Activated T-helper 2 cell treated with anti-CD3 and anti-CD28 coated beads, Interferon-gamma antibody, Interleukin-2, Interleukin-4, amounts not matched to agents 10 μg/mL and 5 μg/mL and 100 μg/mL, durations not matched to agents 14 hours and 24 hours and 36 hours (primary cell): ENCODE measurements at regions not wholly inside any gene's neighbourhood (a gene's known extent, or its start where the extent isn't known, plus 50 kb on each side); places are given as distances from the start of the nearest gene placed in this dataset.

Source experiments
- DNase-seq: peaks from one replicate; pipeline ENCODE4 v3.0.0; 2021; ENCODE audit warnings: low spot score
- H3K27ac Mint-ChIP-seq: one replicate; pipeline ENCODE4 v1.8.0; 2021; ENCODE audit warnings: mixed read lengths
- H3K27me3 Mint-ChIP-seq: one replicate; pipeline ENCODE4 v1.8.0; 2021; ENCODE audit warnings: low read depth, mixed read lengths
- H3K36me3 Mint-ChIP-seq: one replicate; pipeline ENCODE4 v1.8.0; 2021; ENCODE audit warnings: low read depth, mixed read lengths
- H3K4me1 Mint-ChIP-seq: one replicate; pipeline ENCODE4 v1.8.0; 2021; ENCODE audit warnings: low read depth, mixed read lengths
- H3K4me3 Mint-ChIP-seq: one replicate; pipeline ENCODE4 v1.8.0; 2021; ENCODE audit warnings: low read depth, mild to moderate bottlenecking, moderate library complexity, mixed read lengths
- H3K9me3 Mint-ChIP-seq: one replicate; pipeline ENCODE4 v1.8.0; 2021; ENCODE audit warnings: mixed read lengths
- intact Hi-C: fragments of 100-400 bp; cut with micrococcal nuclease; formaldehyde crosslinking; loops from one replicate; pipeline ENCODE4 v1.15.1; 2023

- Mint-ChIP-seq H3K4me1 (no peaks in the 10 kb centered on the region), H3K36me3 (no peaks in the 10 kb centered on the region), H3K27me3 (no peaks in the 10 kb centered on the region)
Measured at GRCh38 chr2:198596985-198597384, 792.6 kb downstream of the PLCL1 start.

GRCh38 chr2:198595721-198596120 lies 791.3 kb downstream of the PLCL1 start:
- no peak for DNase-seq
- intact Hi-C loops: no loop called here
- H3K9me3 Mint-ChIP-seq: no peaks in the 10 kb centered on the region
- no peak overlapping the region for H3K4me3 Mint-ChIP-seq
- H3K27ac Mint-ChIP-seq: no peak overlapping the region
- no peaks in the 10 kb centered on the region for H3K36me3 Mint-ChIP-seq
- no peaks in the 10 kb centered on the region for H3K4me1 Mint-ChIP-seq
- no peaks in the 10 kb centered on the region for H3K27me3 Mint-ChIP-seq

More at GRCh38 chr2:198596985-198597384, 792.6 kb downstream of the PLCL1 start:
- Mint-ChIP-seq H3K4me3 (no peak overlapping the region), H3K9me3 (no peaks in the 10 kb centered on the region), H3K27ac (no peak overlapping the region)
- no peak for DNase-seq
- intact Hi-C loops: no loop called here

- intact Hi-C loops: no loop called here
- no peaks in the 10 kb centered on the region for H3K9me3 Mint-ChIP-seq
- no peaks in the 10 kb centered on the region for H3K27me3 Mint-ChIP-seq
- H3K27ac Mint-ChIP-seq: no peak overlapping the region
- DNase-seq: no peak
- H3K36me3 Mint-ChIP-seq: no peaks in the 10 kb centered on the region
- H3K4me1 Mint-ChIP-seq: no peaks in the 10 kb centered on the region
- H3K4me3 Mint-ChIP-seq: no peak overlapping the region
Measured at GRCh38 chr2:198591586-198591985, 787.2 kb downstream of the PLCL1 start.

GRCh38 chr2:198587741-198588140 lies 783.3 kb downstream of the PLCL1 start:
- DNase-seq: no peak
- H3K9me3 Mint-ChIP-seq: no peaks in the 10 kb centered on the region
- intact Hi-C loops: no loop called here
- no peak overlapping the region for H3K4me3 Mint-ChIP-seq
- H3K4me1 Mint-ChIP-seq: no peaks in the 10 kb centered on the region
- H3K27me3 Mint-ChIP-seq: no peaks in the 10 kb centered on the region
- H3K27ac Mint-ChIP-seq: no peak overlapping the region
- no peaks in the 10 kb centered on the region for H3K36me3 Mint-ChIP-seq

- Mint-ChIP-seq H3K9me3 (no peaks in the 10 kb centered on the region), H3K4me3 (no peak overlapping the region), H3K4me1 (no peaks in the 10 kb centered on the region), H3K27me3 (no peaks in the 10 kb centered on the region), H3K27ac (no peak overlapping the region), H3K36me3 (no peaks in the 10 kb centered on the region)
- intact Hi-C loops: no loop called here
- DNase-seq: no peak
Measured at GRCh38 chr2:198587240-198587639, 782.8 kb downstream of the PLCL1 start.

- no peaks in the 10 kb centered on the region for H3K4me1 Mint-ChIP-seq
- H3K9me3 Mint-ChIP-seq: no peaks in the 10 kb centered on the region
- DNase-seq: no peak
- no peaks in the 10 kb centered on the region for H3K36me3 Mint-ChIP-seq
- no peaks in the 10 kb centered on the region for H3K27me3 Mint-ChIP-seq
- intact Hi-C loops: no loop called here
- no peak overlapping the region for H3K4me3 Mint-ChIP-seq
- H3K27ac Mint-ChIP-seq: no peak overlapping the region
Measured at GRCh38 chr2:198571393-198571792, 767.0 kb downstream of the PLCL1 start.

GRCh38 chr2:198558176-198558575 lies 753.8 kb downstream of the PLCL1 start:
- no peaks in the 10 kb centered on the region for H3K36me3 Mint-ChIP-seq
- H3K9me3 Mint-ChIP-seq: peaks cover 7% of the 10 kb centered on the region
- no peak overlapping the region for H3K27ac Mint-ChIP-seq
- no peak overlapping the region for H3K4me3 Mint-ChIP-seq
- no peaks in the 10 kb centered on the region for H3K4me1 Mint-ChIP-seq
- no peaks in the 10 kb centered on the region for H3K27me3 Mint-ChIP-seq
- intact Hi-C loops: no loop called here
- no peak for DNase-seq

GRCh38 chr2:198546122-198546521 lies 741.7 kb downstream of the PLCL1 start:
- Mint-ChIP-seq H3K4me1 (no peaks in the 10 kb centered on the region), H3K4me3 (no peak overlapping the region), H3K9me3 (no peaks in the 10 kb centered on the region), H3K36me3 (no peaks in the 10 kb centered on the region), H3K27ac (no peak overlapping the region), H3K27me3 (no peaks in the 10 kb centered on the region)
- intact Hi-C loops: no loop called here
- no peak for DNase-seq

GRCh38 chr2:198545411-198545810 lies 741.0 kb downstream of the PLCL1 start:
- Mint-ChIP-seq H3K4me1 (no peaks in the 10 kb centered on the region), H3K27me3 (no peaks in the 10 kb centered on the region), H3K36me3 (no peaks in the 10 kb centered on the region), H3K4me3 (no peak overlapping the region), H3K9me3 (no peaks in the 10 kb centered on the region), H3K27ac (no peak overlapping the region)
- no peak for DNase-seq
- intact Hi-C loops: no loop called here

- no peaks in the 10 kb centered on the region for H3K36me3 Mint-ChIP-seq
- no peaks in the 10 kb centered on the region for H3K27me3 Mint-ChIP-seq
- H3K27ac Mint-ChIP-seq: no peak overlapping the region
- intact Hi-C loops: no loop called here
- H3K9me3 Mint-ChIP-seq: no peaks in the 10 kb centered on the region
- DNase-seq: no peak
- H3K4me3 Mint-ChIP-seq: no peak overlapping the region
- H3K4me1 Mint-ChIP-seq: no peaks in the 10 kb centered on the region
Measured at GRCh38 chr2:198544461-198544860, 740.1 kb downstream of the PLCL1 start.

- no peaks in the 10 kb centered on the region for H3K27me3 Mint-ChIP-seq
- intact Hi-C loops: no loop called here
- no peak for DNase-seq
- no peaks in the 10 kb centered on the region for H3K9me3 Mint-ChIP-seq
- no peak overlapping the region for H3K27ac Mint-ChIP-seq
- H3K36me3 Mint-ChIP-seq: no peaks in the 10 kb centered on the region
- no peaks in the 10 kb centered on the region for H3K4me1 Mint-ChIP-seq
- H3K4me3 Mint-ChIP-seq: no peak overlapping the region
Measured at GRCh38 chr2:198534756-198535155, 730.4 kb downstream of the PLCL1 start.

- intact Hi-C loops: no loop called here
- no peaks in the 10 kb centered on the region for H3K27me3 Mint-ChIP-seq
- H3K4me1 Mint-ChIP-seq: no peaks in the 10 kb centered on the region
- DNase-seq: no peak
- H3K27ac Mint-ChIP-seq: no peak overlapping the region
- no peaks in the 10 kb centered on the region for H3K9me3 Mint-ChIP-seq
- no peak overlapping the region for H3K4me3 Mint-ChIP-seq
- H3K36me3 Mint-ChIP-seq: no peaks in the 10 kb centered on the region
Measured at GRCh38 chr2:198525211-198525969, 721.0 kb downstream of the PLCL1 start.

- Mint-ChIP-seq H3K4me1 (no peaks in the 10 kb centered on the region), H3K27ac (no peak overlapping the region), H3K36me3 (no peaks in the 10 kb centered on the region), H3K4me3 (no peak overlapping the region), H3K27me3 (no peaks in the 10 kb centered on the region), H3K9me3 (no peaks in the 10 kb centered on the region)
- DNase-seq: no peak
- intact Hi-C loops: no loop called here
Measured at GRCh38 chr2:198523710-198524109, 719.3 kb downstream of the PLCL1 start.

- H3K27ac Mint-ChIP-seq: no peak overlapping the region
- no peak overlapping the region for H3K4me3 Mint-ChIP-seq
- intact Hi-C loops: no loop called here
- no peak for DNase-seq
- no peaks in the 10 kb centered on the region for H3K36me3 Mint-ChIP-seq
- H3K27me3 Mint-ChIP-seq: no peaks in the 10 kb centered on the region
- H3K4me1 Mint-ChIP-seq: no peaks in the 10 kb centered on the region
- H3K9me3 Mint-ChIP-seq: no peaks in the 10 kb centered on the region
Measured at GRCh38 chr2:198518935-198519334, 714.5 kb downstream of the PLCL1 start.
